Heart left ventricle (tissue), 13 donors: ENCODE measurements at regions not wholly inside any gene's neighbourhood (a gene's known extent, or its start where the extent isn't known, plus 50 kb on each side); places are given as distances from the start of the nearest gene placed in this dataset.

Experiments used
- CTCF ChIP-seq, 12 donors: fragments of 200-600 bp; sonication (generic) in 4 of 12; IDR thresholded peaks; one replicate each; pipeline versions ENCODE4 v1.5.0 to v1.8.0; 2018 to 2022; ENCODE audit warnings: antibody characterized with exemption in 12 of 12, mild to moderate bottlenecking in 5 of 12
- POLR2A ChIP-seq, 2 donors: fragments of 450-650 bp; IDR thresholded peaks; one replicate each; pipeline ENCODE4 v1.6.1; 2017; ENCODE audit warnings: antibody characterized with exemption in 2 of 2, mild to moderate bottlenecking in 2 of 2, moderate library complexity in 2 of 2
- donor health status: ischemic (EF 13 %, LVEDD 7.1; RV severe dilation, severe dysfunction).
- donor health status: DM: no; HTN: yes; CAD: no.
- donor health status: DM: no; HTN: no; CAD: no.
- donor health status: ischemic (EF 25% LVEDD 6.9; RV normal size, moderate dysfunction).
- donor health status: ischemic (EF 25% LVEDD 5.7; RV mildly dilated, moderate dysfunction).
- donor health status: ischemic (EF 35%, LVEDD 5.7; RV mildly dilated, moderate dysfunction).
- donor health status: nonischemic (EF 11% LVEDD 7.7; RV severe dilation, severe dysfunction).
- donor health status: DM: yes; HTN: yes; CAD: no.
- donor health status: PGD.
- donor health status: ischemic (EF 29% LVEDD 5.4; RV normal size, mild dysfunction).
- donor health status: nonischemic (EF 23%, LVEDD 6.1; RV moderate dilation, normal function).

GRCh38 chr6:44696099-44696498 lies 308.6 kb downstream of the CDC5L start:
- TF ChIP-seq CTCF (IDR thresholded peaks at IDR 0.05) (no peak), POLR2A (IDR thresholded peaks at IDR 0.05) (no peak)
